ENCODE measurements at regions not wholly inside any gene's neighbourhood (a gene's known extent, or its start where the extent isn't known, plus 50 kb on each side); places are given as distances from the start of the nearest gene placed in this dataset.

DNA sequence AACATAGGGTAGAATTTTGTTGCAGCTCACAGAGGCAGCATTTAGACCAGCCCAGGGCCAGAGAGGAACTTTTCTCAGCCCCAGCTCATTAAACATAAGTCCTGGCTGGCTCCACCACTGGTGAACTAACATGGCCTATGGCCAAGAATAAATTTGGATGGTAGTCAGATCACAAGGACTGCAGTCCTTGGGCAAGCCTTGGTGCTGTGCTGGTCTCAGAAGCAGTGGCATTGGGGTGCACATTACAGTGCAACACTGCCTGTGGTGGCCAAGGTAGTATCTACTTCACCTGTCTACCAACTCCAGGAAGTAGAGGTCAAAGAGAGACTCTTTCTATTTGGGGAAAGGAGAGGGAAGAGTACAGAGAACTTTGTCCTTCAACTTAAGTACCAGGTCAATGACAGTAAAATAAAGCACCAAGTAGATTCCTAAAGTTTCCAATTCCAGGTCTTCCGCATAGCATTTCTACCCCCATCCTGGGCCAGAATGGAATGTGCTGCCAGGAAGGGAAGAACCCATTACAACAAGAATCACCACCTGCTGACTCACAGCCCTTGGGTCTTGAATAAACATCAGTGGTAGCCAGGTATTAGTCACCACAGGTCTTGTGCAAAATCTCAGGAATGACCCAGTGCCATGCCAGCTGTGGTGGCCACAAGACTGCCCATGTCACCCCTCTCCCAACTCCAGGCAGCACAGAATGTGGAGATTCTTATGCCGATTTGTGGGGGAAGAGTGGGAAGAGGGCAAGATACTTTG is 155.4 kb upstream of the FSIP2 start:
- TF ChIP-seq, protein P1, sequence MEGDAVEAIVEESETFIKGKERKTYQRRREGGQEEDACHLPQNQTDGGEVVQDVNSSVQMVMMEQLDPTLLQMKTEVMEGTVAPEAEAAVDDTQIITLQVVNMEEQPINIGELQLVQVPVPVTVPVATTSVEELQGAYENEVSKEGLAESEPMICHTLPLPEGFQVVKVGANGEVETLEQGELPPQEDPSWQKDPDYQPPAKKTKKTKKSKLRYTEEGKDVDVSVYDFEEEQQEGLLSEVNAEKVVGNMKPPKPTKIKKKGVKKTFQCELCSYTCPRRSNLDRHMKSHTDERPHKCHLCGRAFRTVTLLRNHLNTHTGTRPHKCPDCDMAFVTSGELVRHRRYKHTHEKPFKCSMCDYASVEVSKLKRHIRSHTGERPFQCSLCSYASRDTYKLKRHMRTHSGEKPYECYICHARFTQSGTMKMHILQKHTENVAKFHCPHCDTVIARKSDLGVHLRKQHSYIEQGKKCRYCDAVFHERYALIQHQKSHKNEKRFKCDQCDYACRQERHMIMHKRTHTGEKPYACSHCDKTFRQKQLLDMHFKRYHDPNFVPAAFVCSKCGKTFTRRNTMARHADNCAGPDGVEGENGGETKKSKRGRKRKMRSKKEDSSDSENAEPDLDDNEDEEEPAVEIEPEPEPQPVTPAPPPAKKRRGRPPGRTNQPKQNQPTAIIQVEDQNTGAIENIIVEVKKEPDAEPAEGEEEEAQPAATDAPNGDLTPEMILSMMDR (IDR thresholded peaks at IDR 0.05): no peak
- TF ChIP-seq POLR2A (IDR thresholded peaks at IDR 0.05): no peak

Measured in testis (tissue), 2 donors.